ENCODE measurements at regions not wholly inside any gene's neighbourhood (a gene's known extent, or its start where the extent isn't known, plus 50 kb on each side); places are given as distances from the start of the nearest gene placed in this dataset.
A peak's percentile ranks its signal among the peaks of the same experiment; 100 is the strongest.

DNA sequence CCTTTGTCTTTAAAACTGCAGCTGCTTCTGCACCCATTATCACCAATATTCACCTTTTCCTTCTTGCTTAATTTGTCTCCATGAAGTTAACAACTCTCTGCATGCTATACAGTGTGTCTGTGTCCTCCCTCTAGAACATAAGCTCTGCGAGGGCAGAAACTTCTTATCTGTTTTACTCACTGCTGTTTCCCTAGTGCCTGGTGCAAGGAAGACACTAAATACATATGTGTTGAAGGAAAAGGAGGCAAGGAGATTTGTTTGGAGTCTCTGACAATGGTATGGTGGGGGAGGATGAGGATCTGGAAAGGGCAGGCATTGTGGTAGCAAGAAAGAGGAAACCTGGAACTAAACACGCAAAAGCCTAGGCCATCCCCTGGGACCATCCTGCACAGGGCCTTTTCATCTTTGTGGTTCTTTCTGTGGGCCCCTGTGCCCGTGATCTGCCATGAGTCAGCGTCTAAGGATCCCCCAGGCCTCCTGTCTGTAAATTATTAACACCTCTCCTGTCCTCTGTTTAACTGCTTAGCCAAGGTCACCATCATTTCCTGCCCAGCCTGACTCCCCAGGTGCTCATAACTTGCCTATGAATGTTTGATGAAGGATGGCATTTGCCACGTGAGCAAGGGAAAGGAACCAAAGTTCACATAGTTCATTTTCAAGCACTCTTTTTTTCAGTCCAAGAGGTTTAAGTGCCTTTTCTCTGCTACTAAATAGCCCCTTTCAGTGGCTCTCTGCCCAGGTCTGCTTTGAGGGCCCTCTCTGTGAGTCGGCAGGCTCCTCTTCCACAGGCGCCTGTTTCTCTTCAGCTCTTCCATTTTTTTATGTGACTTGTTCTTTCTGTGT, 131.1 kb downstream of the RASSF10 start:
- no peak overlapping the region for H3K4me3 ChIP-seq (ENCODE audit: low read depth, low read length)
- TF ChIP-seq, protein P1, sequence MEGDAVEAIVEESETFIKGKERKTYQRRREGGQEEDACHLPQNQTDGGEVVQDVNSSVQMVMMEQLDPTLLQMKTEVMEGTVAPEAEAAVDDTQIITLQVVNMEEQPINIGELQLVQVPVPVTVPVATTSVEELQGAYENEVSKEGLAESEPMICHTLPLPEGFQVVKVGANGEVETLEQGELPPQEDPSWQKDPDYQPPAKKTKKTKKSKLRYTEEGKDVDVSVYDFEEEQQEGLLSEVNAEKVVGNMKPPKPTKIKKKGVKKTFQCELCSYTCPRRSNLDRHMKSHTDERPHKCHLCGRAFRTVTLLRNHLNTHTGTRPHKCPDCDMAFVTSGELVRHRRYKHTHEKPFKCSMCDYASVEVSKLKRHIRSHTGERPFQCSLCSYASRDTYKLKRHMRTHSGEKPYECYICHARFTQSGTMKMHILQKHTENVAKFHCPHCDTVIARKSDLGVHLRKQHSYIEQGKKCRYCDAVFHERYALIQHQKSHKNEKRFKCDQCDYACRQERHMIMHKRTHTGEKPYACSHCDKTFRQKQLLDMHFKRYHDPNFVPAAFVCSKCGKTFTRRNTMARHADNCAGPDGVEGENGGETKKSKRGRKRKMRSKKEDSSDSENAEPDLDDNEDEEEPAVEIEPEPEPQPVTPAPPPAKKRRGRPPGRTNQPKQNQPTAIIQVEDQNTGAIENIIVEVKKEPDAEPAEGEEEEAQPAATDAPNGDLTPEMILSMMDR (IDR thresholded peaks at IDR 0.05; ENCODE audit: insufficient read depth, low read depth, low read length, missing control alignments) = no peak
- DNase-seq (ENCODE audit: low read depth) = peak; percentile 63

DNA sequence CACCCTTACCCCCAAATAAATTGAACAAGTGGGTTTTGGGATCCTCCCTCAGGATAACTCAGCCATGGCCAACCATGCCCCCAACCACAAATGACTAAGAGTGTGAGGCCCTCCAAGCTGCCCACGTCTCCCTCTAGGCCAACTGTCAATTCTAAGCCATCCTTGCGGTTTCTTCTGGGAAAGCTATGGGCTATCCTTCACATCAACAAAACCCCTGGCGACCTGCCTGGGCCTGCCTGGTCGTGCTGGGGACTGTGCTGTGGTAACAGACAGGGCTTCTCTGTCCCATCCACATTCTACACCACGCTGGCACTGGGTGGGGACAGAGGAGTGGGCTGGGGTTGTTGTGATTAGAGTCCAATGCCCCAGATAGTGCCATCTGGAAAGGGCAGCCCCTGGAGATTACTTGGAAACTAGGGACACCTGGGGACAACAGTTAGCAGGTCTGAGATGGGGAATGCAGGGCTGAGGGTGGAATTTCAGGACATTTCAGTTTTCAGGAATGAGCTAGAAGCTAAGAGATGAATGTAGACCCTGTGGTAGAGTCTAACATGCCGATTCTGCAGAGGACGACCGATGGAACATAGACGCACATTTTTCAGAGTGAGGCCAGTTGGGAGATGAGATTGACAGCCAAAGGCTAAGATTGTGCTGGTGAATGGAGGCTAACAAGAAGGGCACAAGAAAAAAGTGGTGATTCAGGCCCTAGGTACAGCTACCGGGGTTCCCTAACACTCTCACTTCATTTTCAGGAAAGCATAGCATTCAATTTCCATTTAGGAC, 131.9 kb downstream of the RASSF10 start:
- H3K4me3 ChIP-seq (ENCODE audit: low read depth, low read length) = no peak overlapping the region
- TF ChIP-seq, protein P1 (IDR thresholded peaks at IDR 0.05; ENCODE audit: insufficient read depth, low read depth, low read length, missing control alignments) = no peak
- peak; percentile 61 for DNase-seq (ENCODE audit: low read depth)

DNA sequence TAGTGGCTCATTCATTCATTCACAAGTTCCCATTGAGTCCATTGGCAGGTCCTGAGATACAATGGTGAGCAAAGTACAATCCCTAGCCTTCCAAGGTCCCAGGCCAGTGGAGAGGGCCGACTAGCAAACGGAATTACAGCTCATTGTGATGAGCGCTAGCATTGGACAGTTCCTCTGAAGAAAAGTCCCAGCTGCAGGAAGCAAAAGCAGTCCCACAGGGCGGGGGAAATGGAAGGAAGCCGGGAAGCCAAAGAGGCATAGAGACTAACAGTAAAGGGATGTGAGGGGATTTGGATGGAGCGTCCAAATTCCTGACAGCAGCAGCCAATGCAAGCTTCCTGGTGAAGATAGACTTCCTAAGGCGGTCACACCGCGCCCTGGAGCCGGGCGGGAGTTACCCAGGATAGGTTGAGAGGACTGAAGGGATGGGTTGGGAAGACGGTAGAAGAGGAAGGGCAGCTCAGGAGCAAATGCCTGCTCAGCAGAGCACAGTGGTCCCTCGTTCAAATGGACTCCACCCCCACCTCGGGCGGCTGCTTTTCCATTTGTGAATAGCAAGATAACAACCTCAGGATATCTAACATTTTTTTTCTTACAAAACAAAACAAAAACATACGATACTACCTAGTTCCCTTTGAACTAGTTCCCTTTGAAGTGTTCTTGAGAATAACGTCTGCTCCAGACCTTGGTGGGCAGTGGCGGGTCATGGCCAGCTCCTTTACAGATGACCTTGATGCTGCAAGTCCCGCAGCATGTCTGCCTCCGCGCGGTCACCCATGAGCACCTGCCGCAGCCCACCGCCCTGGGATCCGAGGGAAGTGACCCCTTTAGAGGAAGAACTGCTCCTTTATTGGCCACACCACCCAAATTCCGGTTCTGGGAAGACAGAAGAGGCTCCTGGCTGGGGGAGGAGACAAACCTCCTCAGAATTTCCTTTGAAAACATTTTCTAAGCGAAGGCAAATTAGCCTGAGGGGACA, 132.9 kb downstream of the RASSF10 start:
- TF ChIP-seq, protein P1 (IDR thresholded peaks at IDR 0.05; ENCODE audit: insufficient read depth, low read depth, low read length, missing control alignments) = no peak
- no peak overlapping the region for H3K4me3 ChIP-seq (ENCODE audit: low read depth, low read length)
- DNase-seq (ENCODE audit: low read depth) = no peak

DNA sequence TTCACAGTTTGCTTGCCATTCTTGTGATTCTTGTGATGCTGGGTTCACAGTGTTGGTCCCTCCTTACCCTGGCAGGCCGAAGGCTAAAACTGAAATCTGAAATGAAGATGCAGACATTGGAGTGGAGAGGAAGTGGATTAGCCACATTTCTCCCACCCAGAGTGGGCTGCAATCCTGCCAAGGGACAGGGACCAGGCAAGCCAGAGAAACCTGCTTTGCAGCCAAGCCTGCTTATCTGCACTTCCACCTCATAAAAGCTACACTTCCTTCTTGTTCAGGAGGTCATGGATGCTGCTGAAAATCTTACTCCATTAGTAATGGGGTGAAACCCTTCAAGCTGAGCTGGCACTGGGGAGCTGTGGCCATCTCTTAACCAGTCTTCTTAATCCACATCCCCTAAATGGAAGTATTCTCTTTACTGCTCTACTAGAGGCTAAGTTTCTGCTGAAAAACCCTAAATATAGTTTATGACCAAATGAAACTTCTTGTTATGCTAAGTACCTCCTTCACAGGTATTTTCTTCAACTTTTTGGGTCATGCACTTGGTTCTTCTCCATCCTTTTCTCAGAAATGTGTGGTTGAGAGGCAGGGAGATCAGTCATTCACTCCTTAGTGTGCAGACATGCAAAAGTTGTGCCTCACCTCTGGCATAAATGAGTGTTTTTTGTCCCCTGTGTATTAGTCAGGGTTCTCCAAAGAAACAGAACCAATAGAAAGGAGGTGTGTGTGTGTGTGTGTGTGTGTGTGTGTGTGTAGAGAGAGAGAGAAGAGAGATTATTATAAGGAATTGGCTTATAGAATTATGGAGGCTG, 133.9 kb upstream of the BMAL1 start:
- peak; percentile 13 for DNase-seq (ENCODE audit: low read depth)
- TF ChIP-seq, protein P1 (IDR thresholded peaks at IDR 0.05; ENCODE audit: insufficient read depth, low read depth, low read length, missing control alignments) = no peak
- no peak overlapping the region for H3K4me3 ChIP-seq (ENCODE audit: low read depth, low read length)

DNA sequence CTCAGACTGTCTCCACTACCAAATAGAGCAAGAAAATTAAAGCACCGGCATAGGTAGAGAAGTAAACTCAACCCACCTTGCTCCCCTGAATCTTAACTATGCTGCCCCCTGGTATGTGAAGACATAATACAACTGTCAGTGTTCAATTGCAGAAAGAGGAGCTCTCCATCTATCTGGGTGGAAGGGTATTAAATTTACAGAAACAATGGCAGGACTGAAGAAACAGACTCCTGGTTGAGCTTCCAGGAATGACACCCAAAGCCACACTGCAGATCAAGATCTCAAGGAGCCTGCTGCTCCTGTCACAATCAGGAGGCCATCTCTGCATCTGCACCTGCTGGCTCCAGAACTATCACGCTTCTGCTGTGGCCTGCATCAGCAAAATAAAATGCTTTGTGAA, 132.1 kb upstream of the BMAL1 start:
- TF ChIP-seq, protein P1 (IDR thresholded peaks at IDR 0.05; ENCODE audit: insufficient read depth, low read depth, low read length, missing control alignments) = no peak
- DNase-seq (ENCODE audit: low read depth) = no peak
- no peak overlapping the region for H3K4me3 ChIP-seq (ENCODE audit: low read depth, low read length)

DNA sequence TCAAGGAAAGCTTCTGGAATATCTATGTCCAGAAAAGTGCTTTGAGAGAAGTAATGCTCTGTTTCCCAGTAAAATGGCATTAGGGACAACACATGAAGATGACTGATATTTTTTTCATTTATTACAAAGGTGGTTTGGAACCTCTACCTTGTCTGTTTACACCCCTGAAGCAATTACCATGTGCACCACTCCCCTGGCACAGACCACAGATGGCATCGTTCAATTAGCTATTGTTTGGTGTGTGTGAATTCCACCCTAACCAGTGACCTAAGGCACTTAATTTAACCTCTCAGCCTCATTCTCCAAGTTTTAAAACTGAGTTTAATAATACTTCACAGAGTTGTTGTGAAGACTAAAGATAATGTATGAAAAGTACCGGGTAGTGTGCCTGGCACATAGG, 127.6 kb upstream of the BMAL1 start:
- no peak for DNase-seq (ENCODE audit: low read depth)
- TF ChIP-seq, protein P1 (IDR thresholded peaks at IDR 0.05; ENCODE audit: insufficient read depth, low read depth, low read length, missing control alignments) = no peak
- H3K4me3 ChIP-seq (ENCODE audit: low read depth, low read length) = no peak overlapping the region
